Omental fat pad (tissue), 3 donors: ENCODE measurements at regions not wholly inside any gene's neighbourhood (a gene's known extent, or its start where the extent isn't known, plus 50 kb on each side); places are given as distances from the start of the nearest gene placed in this dataset.

Source experiments
- ATAC-seq: fragments of 150-250 bp; one replicate; pipeline ENCODE4 v1.9.1; 2016; ENCODE audit warnings: mild to moderate bottlenecking, moderate library complexity; ENCODE audit not compliant: low FRiP score
- DNase-seq: peaks from one replicate; pipeline ENCODE4 v3.0.0-alpha.2; 2019; ENCODE audit warnings: low spot score
- CTCF ChIP-seq, 3 donors: fragments of 450-650 bp; IDR thresholded peaks; one replicate each; pipeline ENCODE4 v1.5.1; 2016 to 2017; ENCODE audit warnings: antibody characterized with exemption in 3 of 3, mild to moderate bottlenecking in 3 of 3, moderate library complexity in 2 of 3

DNA sequence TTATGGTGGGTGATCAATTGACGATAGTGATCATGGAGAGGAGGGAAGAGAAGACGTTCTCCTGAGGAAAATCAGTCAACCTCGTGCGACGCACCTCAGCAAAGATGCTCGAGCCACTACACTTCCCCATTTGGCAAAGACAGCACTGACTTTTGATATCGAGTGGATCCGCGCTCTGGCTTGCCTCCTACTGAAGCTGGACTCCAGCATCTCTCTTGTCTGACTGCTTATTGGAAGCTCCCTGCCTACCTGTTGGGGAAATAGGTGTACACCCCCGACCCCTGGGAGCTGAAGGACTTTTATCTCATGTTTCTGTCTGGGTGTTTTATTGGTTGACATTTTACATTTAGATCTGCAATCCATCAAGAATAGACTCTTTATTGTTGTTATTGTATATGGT is 476.8 kb upstream of the B3GAT1 start:
- TF ChIP-seq CTCF (IDR thresholded peaks at IDR 0.05): no peak
- ATAC-seq: no peak
- no peak for DNase-seq

- ATAC-seq: no peak
- no peak for DNase-seq
- no peak for TF ChIP-seq CTCF (IDR thresholded peaks at IDR 0.05)
Observed at GRCh38 chr11:134887896-134888295, 475.9 kb upstream of the B3GAT1 start.

GRCh38 chr11:134883484-134883883 is 471.4 kb upstream of the B3GAT1 start:
- TF ChIP-seq CTCF (IDR thresholded peaks at IDR 0.05): no peak
- DNase-seq: no peak
- ATAC-seq: no peak

DNA sequence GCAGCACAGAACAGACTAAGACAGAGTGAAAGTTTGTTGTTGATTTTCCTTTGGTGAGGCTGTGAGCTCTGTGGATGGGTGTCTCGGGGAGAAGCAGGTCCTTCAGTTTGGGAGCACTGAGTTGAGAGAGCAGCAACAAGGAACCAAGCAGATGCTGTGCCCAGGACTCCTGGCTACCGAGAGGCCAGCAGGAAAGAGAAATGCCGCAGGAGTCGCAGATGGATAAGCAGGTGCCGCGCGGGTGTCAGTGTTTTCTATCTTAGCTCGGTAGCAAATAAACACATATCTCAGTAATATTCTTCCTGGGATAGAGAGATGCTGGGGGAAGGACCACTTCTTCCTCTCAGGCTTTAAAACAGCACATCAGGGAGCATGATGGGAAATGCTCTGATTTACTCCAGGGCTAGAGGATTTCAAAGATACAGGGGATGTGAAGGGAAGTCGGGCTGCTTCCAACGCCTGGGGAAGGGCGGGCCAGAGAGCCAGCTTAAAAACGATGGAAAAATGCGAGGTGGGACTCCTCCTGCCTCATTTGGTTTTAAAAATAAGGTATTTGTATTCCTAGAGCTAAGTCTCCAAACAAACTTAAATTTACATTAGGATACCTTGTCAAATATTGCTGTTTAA is 470.7 kb upstream of the B3GAT1 start:
- ATAC-seq (no peak), DNase-seq (no peak)
- TF ChIP-seq CTCF (IDR thresholded peaks at IDR 0.05): no peak

DNA sequence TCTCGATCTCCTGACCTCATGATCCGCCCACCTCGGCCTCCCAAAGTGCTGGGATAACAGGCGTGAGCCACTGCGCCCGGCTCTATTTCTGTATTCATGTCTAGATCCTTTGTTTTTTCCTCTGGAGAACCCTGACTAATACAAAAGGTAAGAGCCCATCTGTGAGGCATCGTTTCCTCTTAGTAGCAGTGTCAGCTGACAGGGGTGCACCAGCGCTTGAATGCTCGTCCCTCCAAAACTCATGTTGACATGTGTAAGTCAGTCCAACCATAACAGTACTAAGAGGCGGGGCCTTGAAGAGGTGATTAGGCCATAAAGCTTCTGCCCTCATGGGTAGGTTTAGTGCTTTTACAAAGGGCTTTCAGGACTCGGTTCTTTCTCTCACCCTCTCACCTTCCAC is 470.1 kb upstream of the B3GAT1 start:
- DNase-seq: no peak
- ATAC-seq: no peak
- no peak for TF ChIP-seq CTCF (IDR thresholded peaks at IDR 0.05)

DNA sequence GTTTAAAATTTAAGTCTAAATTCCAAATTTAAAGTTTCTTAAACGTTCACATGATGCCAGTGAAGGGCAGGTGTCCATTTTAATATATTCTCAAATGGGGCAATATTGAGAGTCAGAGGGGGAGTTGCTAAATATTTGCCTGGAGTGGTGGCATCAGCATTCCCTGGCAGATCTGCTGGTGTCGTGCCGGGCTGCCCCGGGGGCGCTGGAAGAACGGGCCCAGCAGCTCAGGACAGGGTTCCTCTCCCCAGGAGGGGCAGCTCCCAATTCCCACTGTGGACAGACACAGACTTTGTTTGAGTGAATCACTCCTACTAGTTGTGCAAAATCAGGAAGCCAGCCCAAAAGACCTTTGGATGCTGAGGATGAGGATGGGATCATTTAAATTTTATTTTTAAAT is 468.7 kb upstream of the B3GAT1 start:
- DNase-seq: no peak
- no peak for TF ChIP-seq CTCF (IDR thresholded peaks at IDR 0.05)
- no peak for ATAC-seq

DNA sequence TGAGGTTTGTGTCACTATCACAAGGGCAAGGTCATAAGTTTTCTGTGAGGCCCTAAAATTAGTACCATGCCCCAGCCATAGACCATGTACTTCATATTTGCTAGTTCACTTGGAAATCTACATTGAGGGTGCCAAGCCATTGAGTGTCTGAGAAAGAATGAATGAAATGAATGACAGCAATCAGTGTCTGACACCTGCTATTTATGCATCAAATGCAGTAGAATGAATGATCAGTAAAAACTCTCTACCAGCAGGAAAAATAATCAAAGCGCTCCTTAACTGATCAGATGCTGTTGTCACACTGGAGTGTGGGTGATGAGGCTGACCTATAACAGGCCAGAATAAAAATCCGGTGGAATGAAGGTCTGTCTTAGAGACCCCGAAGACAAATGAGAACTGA is 467.9 kb upstream of the B3GAT1 start:
- DNase-seq: no peak
- TF ChIP-seq CTCF (IDR thresholded peaks at IDR 0.05): no peak

More for the DNA sequence above, 467.9 kb upstream of the B3GAT1 start:
- no peak for ATAC-seq
